ENCODE measurements at regions not wholly inside any gene's neighbourhood (a gene's known extent, or its start where the extent isn't known, plus 50 kb on each side); places are given as distances from the start of the nearest gene placed in this dataset.

GRCh38 chr16:8295513-8296237, 294.6 kb downstream of the TMEM114 start:
- TF ChIP-seq, protein P1, sequence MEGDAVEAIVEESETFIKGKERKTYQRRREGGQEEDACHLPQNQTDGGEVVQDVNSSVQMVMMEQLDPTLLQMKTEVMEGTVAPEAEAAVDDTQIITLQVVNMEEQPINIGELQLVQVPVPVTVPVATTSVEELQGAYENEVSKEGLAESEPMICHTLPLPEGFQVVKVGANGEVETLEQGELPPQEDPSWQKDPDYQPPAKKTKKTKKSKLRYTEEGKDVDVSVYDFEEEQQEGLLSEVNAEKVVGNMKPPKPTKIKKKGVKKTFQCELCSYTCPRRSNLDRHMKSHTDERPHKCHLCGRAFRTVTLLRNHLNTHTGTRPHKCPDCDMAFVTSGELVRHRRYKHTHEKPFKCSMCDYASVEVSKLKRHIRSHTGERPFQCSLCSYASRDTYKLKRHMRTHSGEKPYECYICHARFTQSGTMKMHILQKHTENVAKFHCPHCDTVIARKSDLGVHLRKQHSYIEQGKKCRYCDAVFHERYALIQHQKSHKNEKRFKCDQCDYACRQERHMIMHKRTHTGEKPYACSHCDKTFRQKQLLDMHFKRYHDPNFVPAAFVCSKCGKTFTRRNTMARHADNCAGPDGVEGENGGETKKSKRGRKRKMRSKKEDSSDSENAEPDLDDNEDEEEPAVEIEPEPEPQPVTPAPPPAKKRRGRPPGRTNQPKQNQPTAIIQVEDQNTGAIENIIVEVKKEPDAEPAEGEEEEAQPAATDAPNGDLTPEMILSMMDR (conservative IDR thresholded peaks at IDR 0.05 in 1 of 2, IDR thresholded peaks at IDR 0.05 in 1 of 2; ENCODE audit: extremely low read depth in 1 of 2, insufficient read depth in 1 of 2, low read depth in 1 of 2, low read length in 2 of 2), result no peak
- TF ChIP-seq EZH2 (IDR thresholded peaks at IDR 0.05; ENCODE audit: borderline replicate concordance, low read length), result no peak
